Ecto neural progenitor cell (in vitro differentiated cells): ENCODE measurements at regions not wholly inside any gene's neighbourhood (a gene's known extent, or its start where the extent isn't known, plus 50 kb on each side); places are given as distances from the start of the nearest gene placed in this dataset.
"Not testable (repeated sequence)": the region's sequence is repeated elsewhere in the genome, so short reads cannot be mapped to it uniquely, and the experiment has no call there.

Experiments
- DNase-seq: peaks from one replicate; pipeline ENCODE4 v3.0.0-alpha.2; 2018; ENCODE audit warnings: low spot score

DNA sequence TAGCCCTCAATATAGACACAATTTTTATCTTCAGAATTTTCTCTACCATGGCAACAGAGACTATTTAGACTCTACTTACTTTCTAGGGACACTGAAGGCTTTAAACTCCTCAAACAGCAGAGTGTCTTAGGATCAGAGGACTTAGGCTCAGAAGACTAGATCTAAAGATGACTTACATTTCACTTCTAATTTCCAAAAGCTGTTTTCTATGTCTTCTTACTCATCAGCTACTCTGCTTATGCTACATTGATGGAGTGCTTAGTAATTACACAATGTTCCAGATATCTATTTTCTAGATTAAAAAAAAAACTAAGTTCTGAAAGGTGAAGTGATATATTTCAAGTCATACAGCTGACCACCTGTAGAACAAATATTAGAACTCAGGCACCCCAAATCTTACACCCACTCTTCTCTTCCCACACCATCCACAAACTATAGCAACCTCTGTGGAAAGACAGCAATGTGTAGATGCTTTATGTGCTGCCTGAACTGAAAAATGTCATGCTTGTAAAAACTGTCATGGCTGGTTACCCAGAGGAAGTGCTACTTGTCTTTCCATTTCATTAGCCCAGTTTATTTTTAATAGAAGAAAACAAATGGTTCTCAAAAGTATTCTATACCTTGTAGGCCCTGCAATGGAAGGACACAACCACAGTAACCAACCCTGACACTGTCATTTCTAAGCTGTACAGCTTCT is 831.0 kb upstream of the ACVR2A start:
- no peak for DNase-seq

DNA sequence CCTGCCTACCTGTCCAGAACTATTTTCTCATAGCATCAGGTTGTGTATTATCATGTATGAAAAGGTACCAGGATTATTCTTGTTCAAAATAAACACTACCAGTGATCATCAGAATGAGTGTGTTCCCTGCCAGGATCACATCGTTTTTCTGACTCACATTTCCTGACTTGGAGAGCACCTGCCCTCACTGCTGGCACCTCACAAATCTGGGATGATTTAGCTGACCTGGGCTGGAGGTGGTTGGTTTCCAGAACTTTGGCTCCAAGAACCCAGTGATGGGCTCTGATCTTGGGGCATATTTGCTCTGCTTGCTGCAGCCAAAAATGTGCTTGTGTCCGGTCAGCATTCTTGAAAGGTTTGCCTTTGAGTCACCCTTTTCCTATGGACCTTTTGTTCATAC is 836.3 kb upstream of the ACVR2A start:
- DNase-seq: no peak

DNA sequence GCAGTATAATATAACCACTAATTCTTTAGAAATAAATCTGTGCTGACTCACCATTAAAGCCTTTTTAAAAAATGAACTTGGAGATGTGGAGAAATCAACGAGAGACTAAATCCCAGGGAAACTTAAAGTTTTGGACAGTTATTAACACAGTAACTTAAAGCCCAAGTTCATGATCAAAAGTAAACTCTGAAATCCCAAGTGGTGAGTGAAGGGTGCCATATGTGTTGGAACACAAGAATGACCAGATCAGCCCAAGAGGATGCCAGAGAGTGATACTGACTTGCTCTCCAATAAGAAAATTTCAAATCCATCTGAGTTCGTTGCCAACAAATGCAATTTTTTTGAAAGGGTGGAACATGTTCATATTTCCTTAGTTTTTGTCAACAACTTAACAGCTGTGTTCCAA is 838.1 kb upstream of the ACVR2A start:
- no peak for DNase-seq

DNA sequence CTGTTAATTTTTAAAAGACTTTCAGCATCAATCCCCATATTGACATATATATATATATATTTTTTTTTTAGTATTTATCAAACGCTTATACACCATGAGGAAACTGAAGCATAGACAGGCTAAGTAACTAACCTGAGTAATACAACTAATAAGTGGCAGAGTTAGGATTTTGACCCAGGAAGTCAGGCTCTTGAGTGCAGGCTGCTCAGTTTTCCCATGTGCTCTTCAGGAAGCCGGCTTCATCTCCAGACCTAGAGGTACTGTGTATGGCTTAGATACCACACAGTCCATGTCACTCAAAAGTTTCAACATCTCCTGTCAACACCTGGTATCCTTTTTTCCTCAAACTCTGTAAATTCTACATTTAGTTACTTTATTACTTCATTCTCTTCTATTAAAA is 841.7 kb upstream of the ACVR2A start:
- no peak for DNase-seq

DNA sequence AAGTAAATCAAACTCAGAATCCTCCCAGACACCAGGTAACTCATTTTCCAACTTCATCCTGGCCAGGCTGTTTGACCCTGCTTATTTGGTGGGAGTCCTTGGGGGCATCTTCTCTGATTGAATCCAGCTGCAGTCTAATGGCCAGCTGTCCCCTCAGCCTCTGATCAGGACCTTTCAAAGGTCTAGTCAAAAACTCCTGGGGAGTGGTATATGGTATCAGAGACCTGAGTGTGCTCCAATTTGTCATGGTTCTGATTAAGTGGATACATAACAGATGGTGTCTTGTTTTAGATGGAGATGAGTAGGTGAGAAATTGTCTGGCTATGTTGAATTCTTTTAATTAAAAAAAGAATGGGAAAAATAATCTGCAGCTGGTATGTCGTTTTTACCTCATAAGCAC is 842.6 kb upstream of the ACVR2A start:
- DNase-seq: no peak

DNA sequence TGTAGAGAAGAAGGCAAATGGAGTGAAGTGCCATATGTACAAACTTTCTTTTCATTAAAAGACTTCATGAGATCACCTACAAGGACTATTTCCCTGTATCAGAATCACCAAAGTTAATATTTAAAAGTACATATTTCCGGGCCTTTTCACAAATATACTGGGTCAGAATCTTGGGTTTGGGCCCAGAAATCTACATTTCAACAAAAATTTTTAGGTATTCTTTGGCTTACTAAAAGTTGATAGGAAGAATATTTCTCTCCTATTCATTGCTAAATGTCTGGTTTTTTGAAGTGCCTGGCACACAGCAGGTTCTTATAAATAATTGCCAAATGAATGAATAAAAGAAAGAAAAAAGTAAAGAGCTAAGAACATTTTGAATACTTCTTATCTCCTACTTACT is 843.8 kb upstream of the ACVR2A start:
- DNase-seq: no peak

DNA sequence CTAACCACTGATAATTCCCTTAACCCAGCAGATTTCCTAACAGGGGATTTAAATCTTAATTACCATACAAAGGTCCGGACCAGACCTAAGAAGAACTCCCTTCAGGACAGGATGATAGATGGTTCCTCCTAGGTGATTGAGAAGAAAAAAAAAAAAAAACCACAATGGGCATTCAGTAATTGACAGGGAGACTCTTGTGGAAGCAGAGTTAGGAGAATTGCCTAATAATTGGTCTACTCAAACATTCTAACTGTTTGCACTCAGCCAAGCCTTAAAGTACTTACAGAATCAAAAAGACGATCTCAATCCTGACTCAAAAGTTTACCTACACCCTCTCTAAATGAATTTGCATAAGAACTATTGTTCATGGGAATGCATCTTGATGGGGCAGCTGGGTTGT is 844.7 kb upstream of the ACVR2A start:
- DNase-seq: not testable (repeated sequence)

DNA sequence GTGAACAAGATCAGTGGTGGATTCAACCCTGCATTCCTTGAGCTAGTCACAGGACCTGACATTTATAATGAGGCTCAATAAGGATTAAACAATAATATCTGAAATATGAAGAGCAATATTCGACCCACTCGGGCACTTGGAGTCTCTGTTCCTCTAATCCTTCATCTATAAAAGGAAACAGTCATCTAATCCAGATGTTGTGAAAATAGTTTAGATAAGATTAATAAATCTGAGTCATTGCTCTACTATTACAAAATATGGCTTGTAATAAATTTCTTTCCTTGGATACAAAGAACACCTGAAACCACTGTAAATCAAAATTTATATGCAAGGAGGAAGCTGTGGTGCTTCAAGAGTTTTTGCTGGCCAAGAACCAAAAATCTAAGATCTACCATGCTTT is 846.9 kb upstream of the ACVR2A start:
- no peak for DNase-seq

DNA sequence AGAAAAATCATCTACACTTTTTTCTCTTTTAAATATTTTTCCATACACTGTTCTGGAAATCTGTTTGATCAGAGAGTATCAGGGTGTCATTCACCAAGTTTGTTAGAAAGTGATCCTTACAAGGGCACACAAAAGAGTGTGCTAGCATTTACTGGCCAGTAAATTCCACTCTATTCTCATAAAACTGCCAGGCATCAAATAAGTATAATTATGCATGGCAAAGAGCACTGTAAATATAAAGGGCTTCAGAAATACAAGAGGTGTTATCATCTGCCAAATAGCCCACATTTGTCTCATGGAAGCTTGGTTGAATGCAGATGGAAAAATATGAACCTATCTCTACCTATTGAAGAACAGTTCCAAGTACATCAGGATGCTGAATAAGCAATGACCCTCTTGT is 847.3 kb upstream of the ACVR2A start:
- DNase-seq: no peak

DNA sequence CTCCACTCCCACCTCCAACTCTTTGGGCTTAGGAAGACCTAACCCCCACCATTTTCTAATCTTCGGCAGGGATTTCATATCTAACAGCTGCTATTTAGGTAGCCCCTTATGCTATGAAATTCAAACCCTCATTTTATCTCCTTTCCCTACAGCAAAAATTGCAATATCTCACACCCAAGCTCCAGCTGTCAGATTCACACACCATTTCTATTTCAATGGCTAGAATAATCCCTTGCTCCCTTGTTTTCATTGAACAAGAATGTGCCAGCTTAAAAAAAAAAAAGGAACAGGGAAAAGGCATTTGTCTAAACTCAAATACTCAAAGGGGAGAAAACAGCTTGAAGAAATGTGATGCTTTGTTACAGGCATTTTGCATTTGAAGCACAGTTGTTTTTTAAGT is 850.6 kb upstream of the ACVR2A start:
- no peak for DNase-seq

DNA sequence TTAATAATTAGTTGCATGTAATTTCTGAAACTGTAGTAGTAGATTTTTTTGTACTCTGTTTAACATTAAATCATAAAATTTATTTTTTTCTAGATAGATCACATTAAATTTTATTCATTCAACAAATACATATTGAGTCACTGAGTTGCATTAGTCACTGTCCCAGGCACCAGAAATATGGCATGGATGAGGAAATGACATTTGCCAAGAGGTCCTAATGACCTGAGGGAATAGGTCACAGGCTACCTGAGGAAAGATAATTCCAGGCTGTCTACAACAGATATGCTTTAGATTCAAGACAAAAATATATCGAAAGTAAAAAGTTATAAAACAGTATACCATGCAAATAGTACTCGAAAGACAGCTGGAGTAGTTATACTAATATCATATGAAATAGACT is 852.4 kb upstream of the ACVR2A start:
- no peak for DNase-seq

DNA sequence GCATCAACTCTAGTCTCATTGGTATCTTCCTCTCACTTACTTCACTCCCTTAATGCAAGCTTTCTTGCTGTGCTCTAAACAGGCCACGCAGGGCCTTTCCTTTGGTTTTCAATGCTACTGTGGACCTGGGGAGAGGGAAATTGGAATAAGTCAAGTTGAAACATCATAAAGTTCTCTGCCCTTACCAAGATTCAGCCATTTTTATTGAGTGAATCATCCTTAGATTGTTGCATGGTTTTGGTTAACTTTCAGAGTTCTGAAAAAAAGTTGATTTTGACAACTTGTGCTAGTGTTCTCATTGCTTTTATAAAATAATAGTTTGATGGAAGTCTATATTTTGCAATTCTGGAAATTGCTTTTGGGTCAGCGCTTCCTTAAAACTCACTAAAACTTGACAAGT is 852.8 kb upstream of the ACVR2A start:
- DNase-seq: no peak

DNA sequence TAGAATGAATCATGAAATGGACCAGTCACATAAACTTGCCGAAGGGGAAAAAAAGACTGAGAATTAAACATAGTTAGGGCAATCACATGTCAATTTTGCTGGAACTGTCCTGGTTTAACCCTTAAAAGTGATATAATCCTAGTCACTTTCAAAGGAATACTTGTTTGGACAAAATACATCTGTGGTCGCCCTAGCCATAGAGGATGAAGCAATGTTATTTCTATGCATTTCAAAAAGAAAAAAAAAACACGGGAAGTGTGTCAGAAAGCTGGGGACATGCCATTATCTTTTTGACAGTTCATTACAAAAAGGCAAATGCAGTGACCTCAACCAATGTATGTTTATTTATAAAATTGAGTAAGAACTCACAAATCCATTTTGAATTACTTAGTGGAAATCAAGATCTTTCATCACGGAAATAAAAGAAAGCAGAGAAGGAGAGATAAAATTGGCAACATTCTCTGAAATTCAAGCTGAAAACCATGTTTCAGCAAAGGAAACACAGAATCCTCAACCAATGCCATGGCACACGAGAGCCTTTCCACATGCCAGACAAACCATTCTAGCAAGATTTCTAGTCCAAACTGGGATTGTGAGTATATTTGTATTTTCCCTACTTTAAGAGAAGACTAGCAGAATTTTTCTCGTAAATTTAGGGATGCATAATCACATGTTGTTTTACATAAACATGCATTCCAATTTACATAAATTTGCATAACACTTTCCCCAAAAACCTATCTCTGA is 854.3 kb upstream of the ACVR2A start:
- DNase-seq: no peak

DNA sequence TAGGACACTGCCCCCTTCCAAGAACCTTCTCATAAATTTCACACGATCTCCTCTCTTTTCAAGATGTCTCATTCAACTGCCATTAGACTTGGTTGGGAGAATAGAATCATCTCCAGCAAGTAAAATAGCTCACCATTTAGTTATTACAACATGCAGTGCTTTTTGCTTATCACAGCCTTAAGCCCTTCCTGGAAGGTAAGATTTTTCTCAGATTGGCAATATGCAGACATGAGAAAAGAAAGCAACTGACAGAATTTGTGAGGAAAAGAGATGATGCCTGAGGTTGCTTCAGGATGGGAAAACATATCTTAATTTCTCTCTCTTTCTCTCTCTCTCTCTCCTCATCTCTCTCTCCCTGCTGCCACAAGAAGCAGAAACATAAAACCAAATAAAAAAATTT is 855.1 kb upstream of the ACVR2A start:
- DNase-seq: no peak

DNA sequence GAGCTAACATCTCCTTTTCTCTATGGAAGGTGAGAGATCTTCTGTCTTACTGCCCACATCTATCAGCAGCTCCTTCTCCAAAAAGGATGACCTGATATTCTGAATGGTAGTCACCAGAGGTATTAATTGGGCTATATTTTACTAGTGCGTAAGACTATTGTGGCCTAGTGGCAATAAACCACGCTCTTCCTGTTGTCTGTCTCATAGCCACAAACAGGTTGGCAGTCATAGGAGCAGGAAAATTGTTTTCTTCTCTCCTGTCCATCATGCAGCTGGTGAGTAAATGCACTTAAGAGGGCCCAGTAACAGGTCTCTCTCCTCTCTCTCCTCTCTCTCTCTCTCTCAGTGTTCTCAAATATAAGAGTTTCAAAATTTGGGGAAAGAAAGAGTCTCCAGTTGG is 856.8 kb upstream of the ACVR2A start:
- DNase-seq: no peak

DNA sequence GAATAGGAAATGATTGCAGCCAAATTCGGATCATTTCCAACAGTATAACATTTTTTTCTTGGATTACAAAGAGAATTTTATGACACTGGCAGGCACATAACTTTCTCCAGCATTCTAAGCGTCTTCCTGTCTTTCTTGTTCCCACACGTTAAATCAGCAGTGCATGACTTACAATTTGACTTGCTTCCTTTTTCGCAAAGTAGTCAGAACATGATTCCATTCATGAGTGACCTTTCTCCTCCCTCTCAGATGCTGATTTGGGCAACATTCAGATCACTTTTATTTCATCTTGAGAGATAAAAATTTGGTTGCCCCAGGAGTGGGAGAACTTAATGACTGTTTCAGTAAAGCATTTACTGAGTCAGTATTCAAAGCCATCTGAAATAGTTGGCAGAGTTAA is 858.7 kb upstream of the ACVR2A start:
- DNase-seq: no peak

DNA sequence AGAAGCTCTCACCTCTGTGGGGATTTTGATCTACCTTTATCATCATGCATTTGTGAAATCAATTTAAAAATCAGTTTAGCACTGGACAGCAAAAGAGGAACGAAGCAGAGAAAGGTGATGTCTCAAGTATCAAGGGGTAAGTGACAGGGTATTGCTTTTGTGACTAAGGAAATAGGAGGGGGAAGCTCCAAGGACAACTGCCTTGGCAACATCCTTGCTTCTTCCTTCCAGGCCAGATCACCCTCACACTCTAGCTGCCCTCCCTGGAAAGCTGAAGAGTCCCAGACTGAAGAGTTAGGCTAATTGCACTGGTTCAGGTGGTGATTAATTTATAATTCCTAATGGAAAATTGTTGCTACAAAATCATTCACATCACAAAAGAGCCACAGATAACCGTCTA is 859.1 kb upstream of the ACVR2A start:
- no peak for DNase-seq

DNA sequence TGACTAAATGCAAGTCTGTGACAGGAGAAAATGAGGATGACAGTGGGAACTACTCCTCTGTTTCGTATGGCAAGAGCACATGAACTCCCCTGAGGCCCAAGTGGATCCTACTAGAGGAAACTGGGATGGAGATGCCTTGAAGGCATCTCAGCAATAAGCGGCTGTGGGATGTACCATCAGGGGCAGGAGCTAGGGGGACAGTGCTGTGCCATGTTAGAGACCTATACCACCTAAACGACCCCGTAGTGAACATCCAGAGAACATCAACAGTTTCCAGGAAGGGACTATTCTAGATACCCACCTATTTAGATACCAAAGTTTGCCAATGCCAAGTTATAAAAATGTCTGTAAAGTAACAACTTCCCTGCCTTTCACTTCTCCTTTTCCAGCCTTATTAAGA is 860.8 kb upstream of the ACVR2A start:
- DNase-seq: no peak

DNA sequence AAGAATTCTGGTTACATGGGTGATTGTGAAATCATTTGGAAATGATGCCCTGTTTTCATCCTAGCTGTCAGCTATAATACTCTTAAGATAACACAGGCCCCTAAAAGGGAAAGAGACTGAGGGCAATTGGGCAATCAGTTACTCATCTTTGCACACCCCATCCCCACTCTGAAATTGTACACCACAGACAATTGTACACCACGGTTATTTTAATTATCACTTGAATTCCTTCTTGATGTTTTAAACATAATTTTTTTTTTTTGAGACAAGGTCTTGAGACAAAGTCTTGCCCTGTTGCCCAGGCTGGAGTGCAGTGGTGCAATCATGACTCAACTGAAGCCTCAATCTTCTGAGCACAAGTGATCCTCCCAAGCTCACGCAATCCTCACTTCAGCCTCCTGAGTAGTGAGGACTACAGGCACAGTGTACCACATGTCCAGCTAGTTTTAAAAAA is 862.4 kb upstream of the ACVR2A start:
- DNase-seq: no peak

DNA sequence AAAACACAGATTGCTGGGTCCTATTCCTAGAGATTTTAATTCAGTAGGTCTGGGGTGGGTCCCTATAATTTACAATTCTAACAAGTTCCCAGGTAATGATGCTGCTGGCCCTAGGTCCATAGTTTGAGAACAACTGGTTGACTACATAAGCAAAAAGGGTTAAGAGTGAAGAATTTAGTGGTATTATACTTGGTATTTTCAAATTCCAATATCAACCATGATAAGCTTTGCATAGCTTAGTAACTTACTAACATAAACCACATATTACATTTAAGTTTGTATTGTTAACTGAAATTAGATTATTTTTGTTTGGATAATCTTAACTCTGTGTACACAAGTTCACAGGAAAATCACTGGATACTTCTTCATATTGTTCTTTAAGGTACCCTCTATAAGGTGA is 862.9 kb upstream of the ACVR2A start:
- DNase-seq: no peak

DNA sequence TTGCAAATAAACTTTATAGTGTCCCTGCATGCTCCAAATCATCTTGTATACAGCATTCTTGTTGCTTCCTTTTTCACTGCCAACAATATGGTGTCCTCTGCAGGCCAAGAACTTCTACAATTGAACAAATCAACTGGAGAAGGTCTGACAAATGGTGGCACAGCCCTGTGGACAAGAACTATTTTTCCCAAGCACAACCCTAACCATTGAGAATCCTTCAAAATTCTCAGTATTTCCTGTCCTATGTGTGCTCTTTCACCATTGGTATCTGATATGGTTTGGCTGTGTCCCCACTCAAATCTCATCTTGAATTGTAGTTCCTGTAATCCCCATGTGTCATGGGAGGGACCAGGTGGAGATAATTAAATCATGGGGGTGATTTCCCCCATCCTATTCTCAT is 865.1 kb upstream of the ACVR2A start:
- no peak for DNase-seq

DNA sequence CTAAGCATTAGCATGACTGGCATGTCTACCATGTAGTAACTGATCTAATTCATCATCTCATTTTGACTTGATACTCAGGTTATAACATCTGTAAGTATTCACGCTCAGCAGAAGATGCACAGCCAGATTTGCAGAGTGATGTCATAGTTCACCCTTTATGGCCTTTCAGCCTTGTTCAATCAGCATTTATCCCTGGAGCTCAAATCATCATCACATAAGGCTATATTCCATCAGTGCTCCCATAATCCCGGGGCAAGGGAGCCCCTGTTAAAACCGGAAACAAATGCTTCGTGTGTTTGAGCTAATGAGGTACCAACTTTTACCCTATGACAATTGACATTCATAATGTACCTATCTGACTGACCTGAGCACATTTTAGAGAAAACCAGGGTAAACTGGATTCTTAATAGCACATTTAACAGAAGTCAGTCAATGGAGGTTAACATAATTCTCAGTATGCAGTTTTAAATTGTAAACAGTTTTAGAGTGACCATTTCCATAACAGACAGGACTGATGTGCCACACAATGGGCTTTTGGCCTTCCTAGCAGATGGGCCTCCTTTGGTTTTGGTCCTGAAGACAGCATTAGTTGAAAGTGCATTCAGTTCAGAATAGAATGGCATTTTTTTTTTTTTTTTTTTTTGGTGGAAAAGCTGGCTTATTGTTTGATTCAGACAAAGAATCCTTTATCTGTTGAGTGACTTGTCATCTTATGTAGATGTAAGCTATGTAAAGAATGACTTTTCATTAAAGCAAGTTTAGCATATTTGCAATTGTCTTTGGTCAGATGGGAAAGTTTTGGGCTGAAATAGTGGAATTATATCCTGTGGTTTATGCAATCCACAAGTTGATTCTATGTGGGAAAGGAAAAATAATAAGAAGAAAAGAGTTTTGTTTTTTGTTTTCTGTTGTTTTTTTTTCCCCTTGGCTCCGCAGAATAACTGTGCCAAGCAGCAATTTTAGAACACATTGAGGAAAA is 866.0 kb upstream of the ACVR2A start:
- DNase-seq: no peak

DNA sequence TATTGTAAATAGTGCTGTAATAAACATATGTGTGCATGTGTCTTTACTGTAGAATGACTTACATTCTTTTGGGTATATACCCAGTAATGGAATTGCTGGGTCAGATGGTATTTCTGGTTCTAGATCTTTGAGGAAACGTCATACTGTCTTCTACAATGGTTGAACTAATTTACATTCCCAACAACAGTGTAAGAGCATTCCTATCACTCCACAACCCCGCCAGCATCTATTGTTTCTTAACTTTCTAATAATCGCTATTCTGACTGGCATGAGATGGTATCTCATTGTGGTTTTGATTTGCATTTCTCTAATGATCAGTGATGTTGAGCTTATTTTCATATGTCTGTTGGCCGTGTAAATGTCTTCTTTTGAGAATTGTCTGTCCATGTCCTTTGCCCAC is 873.8 kb upstream of the ACVR2A start:
- not testable (repeated sequence) for DNase-seq
